NB4 (cell line): ENCODE measurements at regions not wholly inside any gene's neighbourhood (a gene's known extent, or its start where the extent isn't known, plus 50 kb on each side); places are given as distances from the start of the nearest gene placed in this dataset.

Experiments
- DNase-seq: peaks from one replicate; pipeline ENCODE4 v3.0.0; 2010; ENCODE audit warnings: low read depth
- H3K4me3 ChIP-seq: one replicate; pipeline ENCODE4 v1.5.1; 2011; ENCODE audit warnings: mild to moderate bottlenecking, low read depth, low read length, moderate library complexity
- MYC ChIP-seq: IDR thresholded peaks from 2 replicates; pipeline ENCODE4 v1.6.1; 2011; ENCODE audit warnings: low read depth, low read length
- POLR2A ChIP-seq: IDR thresholded peaks from 2 replicates; pipeline ENCODE4 v1.6.1; 2011; ENCODE audit warnings: mild to moderate bottlenecking; ENCODE audit not compliant: insufficient read length; ENCODE audit errors: extremely low read depth
- TF ChIP-seq, protein P1 (sequence below): IDR thresholded peaks from 2 replicates; pipeline ENCODE4 v1.6.1; 2011; ENCODE audit warnings: low read depth, low read length
- TF ChIP-seq, protein P2 (sequence below): IDR thresholded peaks from one replicate; pipeline ENCODE4 v1.5.1; 2012; ENCODE audit warnings: low read depth, low read length

DNA sequence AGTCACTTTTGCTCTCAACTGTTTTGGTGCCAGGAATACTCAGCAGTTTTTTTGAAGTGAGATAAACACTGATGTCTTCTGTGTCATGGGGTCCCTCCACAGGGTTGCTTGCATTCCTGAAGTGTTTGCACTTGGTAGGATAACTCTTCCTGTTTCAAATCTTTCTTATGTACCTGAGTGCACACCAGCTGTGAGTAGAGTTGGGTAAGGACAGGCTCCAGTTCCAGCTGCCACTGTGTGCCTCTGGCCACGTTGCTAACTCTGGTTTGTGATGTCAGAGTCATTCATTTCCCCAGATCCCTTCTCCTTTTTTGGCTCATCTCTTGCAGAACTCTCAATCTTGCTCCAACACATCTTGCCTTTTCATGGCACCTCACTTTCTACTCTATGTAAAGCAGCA lies 356.3 kb upstream of the B3GALT2 start:
- TF ChIP-seq MYC (no peak), POLR2A (no peak)
- TF ChIP-seq, protein P1, sequence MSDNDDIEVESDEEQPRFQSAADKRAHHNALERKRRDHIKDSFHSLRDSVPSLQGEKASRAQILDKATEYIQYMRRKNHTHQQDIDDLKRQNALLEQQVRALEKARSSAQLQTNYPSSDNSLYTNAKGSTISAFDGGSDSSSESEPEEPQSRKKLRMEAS: no peak
- TF ChIP-seq, protein P2, sequence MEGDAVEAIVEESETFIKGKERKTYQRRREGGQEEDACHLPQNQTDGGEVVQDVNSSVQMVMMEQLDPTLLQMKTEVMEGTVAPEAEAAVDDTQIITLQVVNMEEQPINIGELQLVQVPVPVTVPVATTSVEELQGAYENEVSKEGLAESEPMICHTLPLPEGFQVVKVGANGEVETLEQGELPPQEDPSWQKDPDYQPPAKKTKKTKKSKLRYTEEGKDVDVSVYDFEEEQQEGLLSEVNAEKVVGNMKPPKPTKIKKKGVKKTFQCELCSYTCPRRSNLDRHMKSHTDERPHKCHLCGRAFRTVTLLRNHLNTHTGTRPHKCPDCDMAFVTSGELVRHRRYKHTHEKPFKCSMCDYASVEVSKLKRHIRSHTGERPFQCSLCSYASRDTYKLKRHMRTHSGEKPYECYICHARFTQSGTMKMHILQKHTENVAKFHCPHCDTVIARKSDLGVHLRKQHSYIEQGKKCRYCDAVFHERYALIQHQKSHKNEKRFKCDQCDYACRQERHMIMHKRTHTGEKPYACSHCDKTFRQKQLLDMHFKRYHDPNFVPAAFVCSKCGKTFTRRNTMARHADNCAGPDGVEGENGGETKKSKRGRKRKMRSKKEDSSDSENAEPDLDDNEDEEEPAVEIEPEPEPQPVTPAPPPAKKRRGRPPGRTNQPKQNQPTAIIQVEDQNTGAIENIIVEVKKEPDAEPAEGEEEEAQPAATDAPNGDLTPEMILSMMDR: no peak
- no peak overlapping the region for H3K4me3 ChIP-seq
- DNase-seq: no peak

DNA sequence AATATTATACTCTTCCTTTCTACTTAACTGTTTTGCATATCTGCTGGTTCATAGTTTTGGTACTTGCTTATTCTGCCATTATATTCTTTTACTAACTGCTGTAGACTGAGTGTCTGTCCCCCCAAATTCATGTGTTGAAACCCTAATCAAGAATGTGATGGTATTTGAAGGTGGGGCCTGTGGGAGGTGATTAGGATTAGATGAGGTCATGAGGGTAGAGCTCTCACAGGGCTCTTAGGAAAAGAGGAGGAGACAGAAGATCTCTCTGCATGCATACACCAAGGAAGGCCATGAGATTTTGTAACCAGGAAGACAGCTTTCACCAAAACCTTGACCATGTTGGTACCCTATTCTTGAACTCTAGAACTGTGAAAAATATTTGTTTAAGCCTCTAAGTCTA lies 354.1 kb upstream of the B3GALT2 start:
- TF ChIP-seq MYC (no peak), POLR2A (no peak)
- TF ChIP-seq, protein P1: no peak
- TF ChIP-seq, protein P2: no peak
- H3K4me3 ChIP-seq: no peak overlapping the region
- DNase-seq: no peak

DNA sequence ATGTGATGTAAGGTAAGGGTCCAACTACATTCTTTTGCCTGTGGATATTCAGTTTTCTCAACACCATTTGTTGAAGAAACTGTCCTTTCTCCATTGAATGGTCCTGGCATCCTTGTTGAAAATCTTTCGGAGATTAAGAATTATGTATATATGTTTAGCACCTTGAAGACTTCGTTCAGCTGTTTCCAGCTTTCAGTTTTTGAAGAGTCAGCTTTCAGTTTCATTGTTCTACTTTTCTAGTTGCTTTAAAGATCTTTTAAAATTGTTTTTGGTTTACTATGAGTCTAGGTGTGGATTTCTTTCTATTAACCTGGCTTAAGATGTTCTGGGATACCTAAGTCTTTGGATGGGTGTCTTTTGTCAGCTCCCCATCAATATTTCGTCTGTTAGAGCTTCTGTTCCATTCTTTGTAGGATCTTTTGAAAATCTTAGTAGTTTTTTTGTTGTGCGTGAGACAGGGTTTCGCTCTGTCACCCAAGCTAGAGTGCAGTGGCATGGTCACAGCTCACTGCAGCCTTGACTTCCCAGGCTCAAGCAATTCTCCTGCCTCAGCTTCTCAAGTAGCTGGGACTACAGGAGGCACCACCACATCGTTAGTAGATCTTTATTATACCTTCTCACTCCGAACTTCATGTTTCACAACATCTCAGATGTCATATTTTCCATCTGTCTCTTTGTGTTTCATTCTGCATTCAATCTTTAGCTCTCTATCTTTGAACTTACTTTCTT lies 353.5 kb upstream of the B3GALT2 start:
- no peak for DNase-seq
- no peak overlapping the region for H3K4me3 ChIP-seq
- TF ChIP-seq, protein P2: no peak
- TF ChIP-seq MYC (no peak), POLR2A (no peak)
- TF ChIP-seq, protein P1: no peak

DNA sequence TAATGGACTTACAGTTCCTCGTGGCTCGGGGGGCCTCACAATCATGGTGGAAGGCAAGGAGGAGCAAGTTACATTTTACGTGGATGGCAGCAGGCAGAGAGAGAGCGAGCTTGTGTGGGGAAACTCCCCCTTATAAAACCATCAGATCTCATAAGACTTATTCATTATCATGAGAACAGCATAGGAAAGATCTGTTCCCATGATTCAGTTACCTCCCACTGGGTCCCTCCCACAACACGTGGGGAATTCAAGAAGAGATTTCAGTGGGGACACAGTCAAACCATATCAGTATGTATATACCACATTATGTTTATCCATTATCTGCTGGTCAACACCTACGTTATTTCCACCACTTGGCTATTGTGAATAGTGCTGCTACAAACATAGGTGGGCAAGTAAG lies 352.3 kb upstream of the B3GALT2 start:
- no peak overlapping the region for H3K4me3 ChIP-seq
- DNase-seq: no peak
- TF ChIP-seq, protein P2: no peak
- TF ChIP-seq, protein P1: no peak
- TF ChIP-seq MYC: no peak
- no peak for TF ChIP-seq POLR2A

DNA sequence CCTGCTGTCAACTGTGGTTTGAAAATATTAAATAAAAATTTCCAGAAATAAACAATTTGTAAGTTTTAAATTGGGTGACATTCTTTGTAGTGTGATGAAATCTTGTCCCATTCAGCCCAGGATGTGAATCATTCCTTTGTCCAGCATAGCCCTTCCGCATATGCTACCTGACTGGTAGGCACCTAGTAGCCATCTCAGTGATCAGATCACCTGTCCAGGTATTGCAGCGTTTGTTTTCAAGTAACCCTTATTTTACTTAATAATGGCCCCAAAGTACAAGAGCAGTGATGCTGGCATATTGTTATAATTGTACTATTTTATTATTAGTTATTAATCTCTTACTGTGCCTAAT lies 351.6 kb upstream of the B3GALT2 start:
- DNase-seq: no peak
- TF ChIP-seq, protein P2: no peak
- TF ChIP-seq MYC: no peak
- TF ChIP-seq, protein P1: no peak
- no peak for TF ChIP-seq POLR2A
- no peak overlapping the region for H3K4me3 ChIP-seq
